ENCODE measurements at regions not wholly inside any gene's neighbourhood (a gene's known extent, or its start where the extent isn't known, plus 50 kb on each side); places are given as distances from the start of the nearest gene placed in this dataset.

DNA sequence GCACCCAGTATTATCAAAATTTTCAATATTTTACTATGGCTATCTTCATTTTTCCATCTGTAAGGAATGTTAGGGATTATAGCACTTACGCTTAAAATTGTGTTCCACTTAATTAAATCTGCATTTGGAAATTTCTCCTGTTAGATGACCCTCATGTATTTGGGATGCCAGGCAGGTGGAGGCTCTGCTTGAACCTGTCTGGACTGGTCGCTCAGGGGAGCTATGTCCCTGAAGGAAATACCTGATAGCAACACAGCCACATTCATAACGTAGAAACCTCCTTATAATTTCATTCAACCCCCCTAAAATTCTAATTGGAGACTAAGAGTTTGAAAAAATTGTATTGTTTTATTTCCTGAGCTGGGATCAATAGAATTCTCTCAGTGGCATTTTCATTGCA is 636.0 kb upstream of the MMS22L start:
- Histone ChIP-seq H3K36me3 (no peaks in the 10 kb centered on the region), H3K27me3 (replicated peaks; ENCODE audit: insufficient read depth) (no peaks in the 10 kb centered on the region), H3K4me1 (ENCODE audit: control insufficient read depth in 1 of 2, low read depth in 2 of 2) (no peaks in the 10 kb centered on the region), H3K27ac (no peak overlapping the region), H3K9me3 (no peaks in the 10 kb centered on the region), H3K4me3 (no peak overlapping the region)
- DNase-seq (ENCODE audit: low spot score), result no peak
- ATAC-seq (ENCODE audit: insufficient number of reproducible peaks, low FRiP score, low read depth), result no peak
- TF ChIP-seq, protein P1, sequence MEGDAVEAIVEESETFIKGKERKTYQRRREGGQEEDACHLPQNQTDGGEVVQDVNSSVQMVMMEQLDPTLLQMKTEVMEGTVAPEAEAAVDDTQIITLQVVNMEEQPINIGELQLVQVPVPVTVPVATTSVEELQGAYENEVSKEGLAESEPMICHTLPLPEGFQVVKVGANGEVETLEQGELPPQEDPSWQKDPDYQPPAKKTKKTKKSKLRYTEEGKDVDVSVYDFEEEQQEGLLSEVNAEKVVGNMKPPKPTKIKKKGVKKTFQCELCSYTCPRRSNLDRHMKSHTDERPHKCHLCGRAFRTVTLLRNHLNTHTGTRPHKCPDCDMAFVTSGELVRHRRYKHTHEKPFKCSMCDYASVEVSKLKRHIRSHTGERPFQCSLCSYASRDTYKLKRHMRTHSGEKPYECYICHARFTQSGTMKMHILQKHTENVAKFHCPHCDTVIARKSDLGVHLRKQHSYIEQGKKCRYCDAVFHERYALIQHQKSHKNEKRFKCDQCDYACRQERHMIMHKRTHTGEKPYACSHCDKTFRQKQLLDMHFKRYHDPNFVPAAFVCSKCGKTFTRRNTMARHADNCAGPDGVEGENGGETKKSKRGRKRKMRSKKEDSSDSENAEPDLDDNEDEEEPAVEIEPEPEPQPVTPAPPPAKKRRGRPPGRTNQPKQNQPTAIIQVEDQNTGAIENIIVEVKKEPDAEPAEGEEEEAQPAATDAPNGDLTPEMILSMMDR (IDR thresholded peaks at IDR 0.05), result no peak

DNA sequence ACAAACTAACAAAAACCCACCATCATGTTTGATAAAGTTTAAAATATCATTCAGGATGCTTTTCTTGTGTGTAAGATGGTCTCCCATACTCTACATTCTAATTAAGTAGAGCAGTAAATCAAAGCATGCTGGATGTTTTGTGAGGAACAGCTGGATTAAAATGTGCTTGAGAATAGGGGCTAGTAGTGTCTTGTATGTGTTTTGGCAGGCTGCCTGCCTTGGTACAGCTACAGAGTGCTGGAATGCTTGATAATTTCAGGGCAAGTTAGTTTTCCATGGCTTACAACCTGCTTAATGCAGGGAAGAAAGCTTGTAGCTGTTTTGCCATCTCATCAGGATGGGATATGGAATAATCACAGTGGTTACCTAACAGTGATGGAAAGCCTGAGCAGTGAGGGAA is 636.6 kb upstream of the MMS22L start:
- H3K27me3 ChIP-seq (replicated peaks; ENCODE audit: insufficient read depth), result no peaks in the 10 kb centered on the region
- no peak overlapping the region for H3K4me3 ChIP-seq
- H3K4me1 ChIP-seq (ENCODE audit: control insufficient read depth in 1 of 2, low read depth in 2 of 2), result no peaks in the 10 kb centered on the region
- H3K36me3 ChIP-seq, result no peaks in the 10 kb centered on the region
- DNase-seq (ENCODE audit: low spot score), result no peak
- no peak for ATAC-seq (ENCODE audit: insufficient number of reproducible peaks, low FRiP score, low read depth)
- no peaks in the 10 kb centered on the region for H3K9me3 ChIP-seq
- TF ChIP-seq, protein P1 (IDR thresholded peaks at IDR 0.05), result no peak
- H3K27ac ChIP-seq, result no peak overlapping the region

DNA sequence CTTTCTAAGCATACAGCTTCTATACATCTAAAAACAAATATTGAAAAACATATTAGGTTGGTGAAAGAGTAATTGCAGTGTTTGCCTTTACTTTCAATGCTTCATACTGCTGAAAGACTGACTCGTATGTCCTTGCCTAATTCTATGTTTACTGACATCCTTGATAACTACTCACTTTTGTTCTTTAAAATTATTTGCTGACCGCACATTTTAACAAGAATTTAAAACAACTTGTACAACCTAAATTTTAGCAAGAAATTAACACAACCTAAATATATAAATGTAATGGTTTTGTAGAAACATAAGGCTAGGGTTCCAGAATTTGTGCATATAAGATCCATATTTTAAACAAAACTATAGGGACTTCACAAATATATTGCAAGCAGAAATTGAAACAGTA is 640.2 kb upstream of the MMS22L start:
- no peaks in the 10 kb centered on the region for H3K4me1 ChIP-seq (ENCODE audit: control insufficient read depth in 1 of 2, low read depth in 2 of 2)
- H3K27ac ChIP-seq, result no peak overlapping the region
- no peaks in the 10 kb centered on the region for H3K36me3 ChIP-seq
- no peak overlapping the region for H3K4me3 ChIP-seq
- no peaks in the 10 kb centered on the region for H3K9me3 ChIP-seq
- TF ChIP-seq, protein P1 (IDR thresholded peaks at IDR 0.05), result no peak
- H3K27me3 ChIP-seq (replicated peaks; ENCODE audit: insufficient read depth), result no peaks in the 10 kb centered on the region
- DNase-seq (ENCODE audit: low spot score) (no peak), ATAC-seq (ENCODE audit: insufficient number of reproducible peaks, low FRiP score, low read depth) (no peak)

DNA sequence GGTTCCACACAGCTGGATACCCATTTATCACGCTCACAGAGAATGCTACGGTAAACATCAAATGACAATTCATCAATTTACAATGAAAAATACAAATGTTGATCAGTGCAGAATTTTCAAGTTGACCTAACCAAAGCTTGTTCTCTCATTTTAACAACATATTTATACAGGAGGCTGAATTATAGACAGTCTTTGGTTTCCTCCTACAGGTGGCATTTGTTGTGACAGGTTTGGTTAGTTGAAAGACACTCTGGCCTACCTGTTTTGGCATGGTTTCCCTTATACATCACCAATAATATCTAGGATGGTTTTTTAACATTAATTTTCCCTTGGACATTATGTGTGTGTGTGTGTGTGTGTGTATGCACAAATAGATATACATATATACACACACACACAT is 642.5 kb upstream of the MMS22L start:
- H3K9me3 ChIP-seq, result no peaks in the 10 kb centered on the region
- no peak overlapping the region for H3K27ac ChIP-seq
- TF ChIP-seq, protein P1 (IDR thresholded peaks at IDR 0.05), result no peak
- H3K27me3 ChIP-seq (replicated peaks; ENCODE audit: insufficient read depth), result no peaks in the 10 kb centered on the region
- ATAC-seq (ENCODE audit: insufficient number of reproducible peaks, low FRiP score, low read depth) (no peak), DNase-seq (ENCODE audit: low spot score) (no peak)
- no peaks in the 10 kb centered on the region for H3K4me1 ChIP-seq (ENCODE audit: control insufficient read depth in 1 of 2, low read depth in 2 of 2)
- H3K4me3 ChIP-seq, result no peak overlapping the region
- no peaks in the 10 kb centered on the region for H3K36me3 ChIP-seq

DNA sequence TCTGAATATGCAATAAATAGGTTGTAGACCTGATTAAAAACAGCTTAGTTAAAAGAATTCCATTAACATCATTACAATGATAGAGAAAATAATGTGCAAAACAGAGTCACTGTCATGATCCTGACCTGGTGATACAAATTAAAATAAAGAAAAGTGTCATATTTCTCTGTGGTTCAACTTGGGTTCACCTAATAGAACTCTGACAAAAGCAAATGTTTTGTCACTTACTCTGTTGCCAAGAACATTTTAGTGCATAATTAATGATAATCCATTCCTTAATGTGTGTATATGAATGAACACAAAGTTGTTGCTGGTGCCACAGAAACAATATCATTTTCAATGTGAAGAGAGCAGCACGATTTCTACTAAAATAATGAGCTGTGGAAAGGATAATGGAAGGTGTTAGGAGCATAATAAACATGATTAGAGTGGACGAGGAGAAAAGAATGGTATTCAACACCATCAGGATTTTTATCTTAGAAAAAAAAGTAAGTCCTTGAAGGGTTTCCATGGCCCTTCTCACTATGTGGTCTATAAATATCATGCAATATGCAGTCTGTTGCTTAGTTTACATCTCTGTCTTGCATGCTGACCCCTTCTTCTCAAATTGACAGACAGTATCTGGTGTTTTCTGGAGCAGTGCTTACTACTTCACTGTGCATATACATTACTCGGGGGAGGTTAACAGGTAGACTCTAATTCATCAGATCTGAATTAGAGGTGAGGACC is 656.6 kb upstream of the MMS22L start:
- Histone ChIP-seq H3K27ac (no peak overlapping the region), H3K4me1 (ENCODE audit: control insufficient read depth in 1 of 2, low read depth in 2 of 2) (no peaks in the 10 kb centered on the region), H3K4me3 (no peak overlapping the region), H3K36me3 (no peaks in the 10 kb centered on the region), H3K9me3 (no peaks in the 10 kb centered on the region), H3K27me3 (replicated peaks; ENCODE audit: insufficient read depth) (no peaks in the 10 kb centered on the region)
- TF ChIP-seq, protein P1 (IDR thresholded peaks at IDR 0.05), result no peak
- ATAC-seq (ENCODE audit: insufficient number of reproducible peaks, low FRiP score, low read depth), result no peak
- no peak for DNase-seq (ENCODE audit: low spot score)
